Left hindlimb (tissue), 1 donor: ENCODE measurements at regions not wholly inside any gene's neighbourhood (a gene's known extent, or its start where the extent isn't known, plus 50 kb on each side); places are given as distances from the start of the nearest gene placed in this dataset.

Experiments used
- DNase-seq: peaks from one replicate; pipeline ENCODE4 v3.0.0-alpha.2; 2018

GRCh38 chr2:30310371-30310770, 79.0 kb downstream of the LBH start:
- no peak for DNase-seq

- DNase-seq: no peak
Observed at GRCh38 chr2:30310955-30311354, 79.6 kb downstream of the LBH start.

GRCh38 chr2:30311711-30312110, 80.4 kb downstream of the LBH start:
- no peak for DNase-seq

- DNase-seq: no peak
Observed at GRCh38 chr2:30312916-30313315, 81.6 kb downstream of the LBH start.

GRCh38 chr2:30314981-30315380, 83.6 kb downstream of the LBH start:
- no peak for DNase-seq

GRCh38 chr2:30315391-30316063, 84.2 kb downstream of the LBH start:
- DNase-seq: no peak

GRCh38 chr2:30316408-30316807, 85.1 kb downstream of the LBH start:
- DNase-seq: no peak

GRCh38 chr2:30318987-30319782, 87.9 kb downstream of the LBH start:
- DNase-seq: no peak

GRCh38 chr2:30321466-30321865, 90.1 kb downstream of the LBH start:
- no peak for DNase-seq

GRCh38 chr2:30323499-30323898, 92.2 kb downstream of the LBH start:
- DNase-seq: no peak

GRCh38 chr2:30324245-30324908, 93.0 kb downstream of the LBH start:
- DNase-seq: no peak

- no peak for DNase-seq
Observed at GRCh38 chr2:30325600-30326328, 94.4 kb downstream of the LBH start.

- no peak for DNase-seq
Observed at GRCh38 chr2:30326497-30326896, 95.2 kb downstream of the LBH start.

GRCh38 chr2:30331038-30331437, 99.7 kb downstream of the LBH start:
- no peak for DNase-seq

- no peak for DNase-seq
Observed at GRCh38 chr2:30331869-30332268, 100.5 kb downstream of the LBH start.

GRCh38 chr2:30332791-30333453, 101.6 kb downstream of the LBH start:
- no peak for DNase-seq

- no peak for DNase-seq
Observed at GRCh38 chr2:30334762-30335363, 103.5 kb downstream of the LBH start.

GRCh38 chr2:30336084-30336483, 104.8 kb downstream of the LBH start:
- no peak for DNase-seq

- no peak for DNase-seq
Observed at GRCh38 chr2:30336978-30337841, 105.9 kb downstream of the LBH start.

- no peak for DNase-seq
Observed at GRCh38 chr2:30338475-30338874, 107.1 kb downstream of the LBH start.

GRCh38 chr2:30339071-30339470, 107.7 kb downstream of the LBH start:
- DNase-seq: no peak
